NCI-H446 treated with DMSO at 0.1 percent for 48 hours (cell line): ENCODE measurements at regions not wholly inside any gene's neighbourhood (a gene's known extent, or its start where the extent isn't known, plus 50 kb on each side); places are given as distances from the start of the nearest gene placed in this dataset.
"Not testable (repeated sequence)": the region's sequence is repeated elsewhere in the genome, so short reads cannot be mapped to it uniquely, and the experiment has no call there.

Experiments used
- DNase-seq: peaks from one replicate; lab custom pipeline; 2025; lab: John Stamatoyannopoulos, UW

DNA sequence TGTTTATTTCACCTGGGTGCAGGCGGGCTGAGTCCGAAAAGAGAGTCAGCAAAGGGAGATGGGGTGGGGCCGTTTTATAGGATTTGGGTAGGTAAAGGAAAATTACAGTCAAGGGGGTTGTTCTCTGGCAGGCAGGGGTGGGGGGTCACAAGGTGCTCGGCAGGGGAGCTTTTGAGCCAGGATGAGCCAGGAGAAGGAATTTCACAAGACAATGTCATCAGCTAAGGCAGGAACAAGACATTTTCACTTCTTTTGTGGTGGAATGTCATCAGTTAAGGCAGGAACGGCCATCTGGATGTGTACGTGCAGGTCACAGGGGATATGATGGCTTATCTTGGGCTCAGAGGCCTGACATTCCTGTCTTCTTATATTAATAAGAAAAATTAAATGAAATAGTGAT lies 115.8 kb upstream of the KCNJ3 start:
- not testable (repeated sequence) for DNase-seq

DNA sequence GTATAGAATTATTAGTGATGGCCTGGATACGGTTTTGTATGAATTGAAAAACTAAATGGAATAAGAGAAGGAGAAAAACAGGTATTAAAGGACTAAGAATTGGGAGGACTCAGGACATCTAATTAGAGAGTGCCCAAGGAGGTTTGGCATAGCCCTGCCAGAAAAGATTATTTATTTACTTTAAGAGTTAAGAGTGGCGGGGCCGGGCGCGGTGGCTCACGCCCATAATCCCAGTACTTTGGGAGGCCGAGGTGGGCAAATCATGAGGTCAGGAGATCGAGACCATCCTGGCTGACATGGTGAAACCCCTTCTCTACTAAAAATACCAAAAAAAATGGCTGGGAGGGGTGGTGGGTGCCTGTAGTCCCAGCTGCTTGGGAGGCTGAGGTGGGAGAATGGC lies 115.2 kb upstream of the KCNJ3 start:
- not testable (repeated sequence) for DNase-seq

DNA sequence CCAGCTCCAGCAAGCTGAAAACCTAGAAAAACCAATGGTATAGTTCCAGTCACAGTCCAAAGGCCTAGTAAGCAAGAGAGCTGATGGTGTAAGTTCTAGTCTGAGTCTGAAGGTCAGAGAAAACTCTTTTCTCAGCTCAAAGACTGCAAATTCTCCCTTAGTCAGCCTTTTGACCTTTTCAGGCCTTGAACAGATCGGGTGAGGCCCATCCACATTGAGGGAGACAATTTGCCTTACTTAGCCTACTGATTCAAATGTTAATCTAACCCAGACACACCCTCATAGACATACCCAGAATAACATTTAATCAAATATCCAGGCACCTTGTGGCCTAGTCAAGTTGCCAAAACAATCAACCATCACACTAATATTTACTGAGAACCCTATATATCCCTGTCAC lies 110.8 kb upstream of the KCNJ3 start:
- no peak for DNase-seq

DNA sequence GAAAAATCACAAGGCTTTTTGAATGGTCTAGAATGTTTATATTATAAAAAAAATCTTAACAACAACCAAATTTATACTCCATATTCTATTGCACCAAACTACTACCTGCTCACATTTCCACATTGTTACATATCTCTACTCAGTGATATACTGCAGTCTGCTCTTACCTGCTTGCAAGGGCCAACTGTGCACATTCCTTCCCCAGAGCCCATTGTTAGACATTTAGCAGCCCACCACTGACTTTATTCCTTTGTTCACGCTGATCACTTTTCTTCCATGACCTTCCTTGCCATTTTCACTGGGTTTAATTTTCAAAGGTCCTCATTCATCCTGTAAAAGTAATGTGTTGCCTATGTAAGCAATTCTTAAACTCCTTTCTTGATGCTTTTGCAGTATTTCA lies 109.7 kb upstream of the KCNJ3 start:
- DNase-seq = no peak

DNA sequence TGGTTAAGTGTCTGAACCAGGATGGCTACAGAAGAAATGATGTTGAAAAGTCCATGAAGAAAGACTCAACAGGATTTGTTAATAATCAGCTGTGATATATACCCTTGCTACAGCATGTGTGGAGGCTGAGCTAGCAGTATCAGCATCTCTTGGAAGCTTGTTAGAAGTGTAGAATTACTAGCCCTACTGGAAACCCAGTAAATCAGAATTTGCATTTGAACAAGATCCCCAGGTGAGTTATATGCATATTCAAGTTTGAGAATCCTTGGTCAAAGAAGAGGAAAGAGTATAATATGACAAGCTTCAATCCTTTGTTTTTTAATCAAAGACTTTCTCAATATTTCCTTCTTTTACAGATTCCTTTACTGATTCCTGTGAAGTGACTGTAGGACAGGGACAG lies 109.0 kb upstream of the KCNJ3 start:
- no peak for DNase-seq

DNA sequence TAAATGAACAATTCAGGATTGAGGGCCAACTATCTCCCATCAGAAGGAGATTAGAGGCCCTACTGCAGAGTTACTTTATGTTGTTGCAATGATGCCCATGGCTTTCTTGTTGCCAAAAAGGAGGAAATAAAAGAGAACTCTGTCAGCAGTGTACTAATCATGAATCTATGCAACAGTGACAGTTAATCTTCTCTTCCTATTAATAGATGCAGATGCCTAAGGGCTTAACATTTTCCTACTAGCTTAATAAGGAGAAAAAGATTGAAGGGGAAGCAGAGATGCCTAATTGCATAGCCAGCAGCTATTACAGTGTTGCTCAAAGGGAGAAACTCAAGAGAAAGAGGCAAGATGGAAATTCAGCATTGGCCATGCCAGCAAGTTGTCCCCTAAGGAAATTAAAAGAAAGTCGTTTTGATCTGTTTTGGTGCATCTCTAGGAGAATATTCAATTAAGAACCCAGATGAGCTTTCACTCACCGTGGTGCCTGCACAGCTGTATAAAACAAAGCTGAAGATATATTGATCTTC lies 107.1 kb upstream of the KCNJ3 start:
- DNase-seq = no peak

DNA sequence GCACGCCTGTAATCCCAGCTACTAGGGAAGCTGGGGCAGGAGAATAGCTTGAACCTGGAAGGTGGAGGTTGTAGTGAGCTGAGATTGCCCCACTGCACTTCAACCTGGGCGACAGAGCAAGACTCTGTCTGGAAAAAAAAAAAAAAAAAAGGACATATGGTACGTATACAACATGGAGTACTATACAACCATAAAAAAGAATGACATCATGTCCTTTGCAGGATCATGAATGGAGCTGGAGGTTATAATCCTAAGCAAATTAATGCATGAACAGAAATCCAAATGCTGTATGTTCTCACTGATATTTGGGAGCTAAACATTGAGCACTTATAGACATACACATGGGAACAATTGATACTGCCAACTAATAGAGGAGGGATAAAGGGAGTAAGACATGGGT lies 99.3 kb upstream of the KCNJ3 start:
- no peak for DNase-seq

DNA sequence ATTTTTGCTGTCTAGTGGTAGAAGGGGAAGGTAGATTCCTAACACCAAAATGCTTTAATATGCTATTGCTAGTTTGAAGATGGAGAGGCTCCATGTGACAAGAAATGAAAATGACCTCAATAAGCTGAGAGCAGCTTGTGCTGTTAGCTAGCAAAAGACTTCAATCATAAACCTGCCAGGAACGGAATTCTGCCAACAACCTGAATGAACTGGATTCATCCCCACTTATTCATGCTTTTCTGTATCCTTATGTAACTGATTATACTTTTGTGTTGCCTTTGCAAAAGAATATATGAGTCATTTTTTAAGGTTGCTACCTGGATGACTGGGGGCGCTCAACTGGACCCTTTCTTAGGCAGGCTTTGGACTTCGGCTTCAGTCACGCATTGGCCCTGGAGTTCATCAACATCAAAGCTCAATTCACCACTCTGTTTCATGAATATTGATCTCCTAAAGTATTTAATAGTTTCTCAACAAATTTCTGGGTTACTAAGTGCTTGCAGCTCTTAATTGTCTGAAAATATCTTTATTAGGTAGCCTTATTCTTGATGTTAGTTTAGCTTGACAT lies 97.5 kb upstream of the KCNJ3 start:
- DNase-seq = no peak

DNA sequence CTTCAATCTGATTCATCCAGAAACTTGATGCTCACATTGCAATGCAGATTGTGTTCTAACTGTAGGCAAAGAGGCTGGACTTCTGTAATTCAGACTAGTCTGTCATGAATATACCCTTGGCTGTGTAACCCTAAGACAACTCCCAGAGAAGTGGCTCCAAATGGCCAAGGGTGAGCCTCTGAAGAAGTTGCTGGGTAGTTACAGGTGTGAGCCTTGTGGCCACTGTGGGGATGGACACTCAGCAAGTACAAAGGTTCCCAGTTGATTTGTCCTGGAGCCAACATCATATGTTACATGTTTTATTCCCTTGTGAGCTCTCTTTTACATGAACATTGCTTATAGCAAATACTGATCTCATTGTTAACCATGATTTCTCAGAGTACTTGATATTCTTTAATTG lies 94.8 kb upstream of the KCNJ3 start:
- DNase-seq = no peak

DNA sequence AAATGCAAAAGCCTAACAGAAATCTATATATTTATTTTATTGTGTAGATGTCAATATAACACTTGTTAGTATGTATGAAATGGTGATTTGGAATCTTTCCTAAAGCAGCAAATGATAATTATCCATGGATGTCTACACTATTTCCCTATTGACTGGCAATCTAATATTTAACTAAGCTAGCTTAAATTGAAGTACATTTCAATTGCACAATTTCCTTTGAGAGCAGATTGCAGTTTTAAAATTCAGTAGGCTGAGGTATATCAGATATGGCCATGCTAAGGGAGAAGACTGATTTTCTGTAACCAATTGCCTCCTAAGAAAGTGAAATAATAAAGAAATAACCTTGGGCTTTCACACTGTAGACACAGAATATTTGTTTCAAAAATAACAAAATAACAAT lies 90.1 kb upstream of the KCNJ3 start:
- no peak for DNase-seq

DNA sequence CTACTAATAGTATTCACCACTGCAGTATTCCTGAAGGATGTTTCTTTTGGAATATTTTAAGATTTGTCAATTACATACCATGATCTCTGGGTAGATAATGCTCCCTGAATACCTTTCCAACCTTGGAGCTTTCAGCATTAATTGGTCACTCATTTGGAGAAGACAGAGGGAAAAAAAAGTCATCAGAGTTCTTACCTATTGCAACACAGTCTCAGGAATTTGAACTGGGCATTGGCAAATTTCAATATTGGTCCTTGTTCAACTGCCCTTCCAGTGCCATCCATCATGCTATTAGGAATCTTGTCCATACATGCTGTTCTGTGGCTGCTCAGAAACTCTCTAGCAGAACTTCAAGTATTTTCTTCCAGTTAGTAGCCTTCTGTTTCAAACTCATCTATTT lies 83.6 kb upstream of the KCNJ3 start:
- no peak for DNase-seq

DNA sequence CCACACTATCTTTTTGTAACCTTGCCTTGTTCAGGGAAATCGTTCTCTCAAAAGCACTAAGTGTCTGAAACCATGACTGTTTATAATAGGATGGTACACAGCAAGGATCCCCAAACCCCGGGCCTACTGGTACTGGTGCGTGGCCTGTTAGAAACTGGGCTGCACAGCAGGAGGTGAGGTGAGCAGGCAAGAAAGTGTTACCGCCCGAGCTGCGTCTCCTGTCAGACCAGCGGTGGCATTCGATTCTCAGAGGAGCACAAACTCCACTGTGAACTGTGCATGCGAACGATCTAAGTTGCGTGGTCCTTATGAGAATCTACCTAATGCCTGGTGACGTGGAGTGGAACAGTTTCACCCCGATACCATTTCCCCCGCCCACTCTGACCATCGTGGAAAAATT lies 81.8 kb upstream of the KCNJ3 start:
- no peak for DNase-seq

DNA sequence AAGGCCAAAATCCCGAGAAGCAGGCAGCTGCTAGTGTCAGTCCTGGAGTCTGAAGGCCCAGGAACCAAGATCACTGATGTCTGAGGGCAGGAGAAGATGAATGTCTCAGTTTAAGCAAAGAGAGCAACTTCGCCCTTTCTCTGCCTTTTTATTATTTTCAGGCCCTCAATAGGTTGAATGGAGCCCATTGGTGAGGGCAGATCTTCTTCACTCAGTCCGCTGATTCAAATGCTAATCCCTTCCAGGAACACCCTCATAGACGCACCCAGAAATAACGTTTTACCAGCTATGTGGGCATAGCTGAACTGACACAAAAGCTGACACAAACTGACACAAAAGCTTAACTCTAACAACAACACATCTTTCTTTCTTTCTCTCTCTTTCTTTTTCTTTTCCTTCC lies 78.0 kb upstream of the KCNJ3 start:
- no peak for DNase-seq

DNA sequence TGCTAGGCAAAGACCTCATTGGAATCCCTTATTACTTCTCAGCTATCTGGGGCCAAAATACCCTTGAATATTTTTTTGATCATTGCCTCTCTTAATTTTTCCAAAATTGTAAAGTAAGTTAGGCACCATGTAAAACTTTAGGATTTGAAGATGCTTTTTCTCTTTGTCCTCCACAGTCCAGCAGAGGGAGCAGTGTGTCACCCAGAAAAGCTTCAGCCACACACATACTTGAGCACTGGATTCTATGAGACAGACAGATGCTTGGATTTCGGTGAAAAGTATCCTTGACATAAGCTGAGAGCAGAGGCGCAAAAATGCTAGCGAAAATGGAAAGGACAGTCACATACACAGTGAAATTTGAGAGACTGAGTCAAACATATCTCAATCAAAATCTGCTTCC lies 74.7 kb upstream of the KCNJ3 start:
- peak; percentile 67 for DNase-seq

DNA sequence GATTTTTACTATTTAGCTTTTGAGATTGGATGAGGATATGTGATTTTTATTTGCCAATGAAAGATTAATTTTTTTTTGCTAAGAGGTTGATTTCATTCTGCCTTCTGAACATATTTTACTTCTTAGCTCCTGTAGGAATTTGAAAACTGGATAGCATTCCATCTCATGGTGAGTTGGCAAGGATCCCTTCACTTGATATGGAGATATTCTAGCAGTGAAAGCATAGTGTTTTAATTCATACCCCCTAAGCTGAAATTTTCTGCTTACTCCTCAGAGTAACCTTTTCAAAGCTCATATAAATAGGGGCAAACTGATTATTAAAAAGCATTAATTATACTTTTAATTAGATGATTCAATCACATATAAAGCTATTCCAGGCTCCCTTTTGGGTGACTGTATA lies 61.0 kb upstream of the KCNJ3 start:
- no peak for DNase-seq

DNA sequence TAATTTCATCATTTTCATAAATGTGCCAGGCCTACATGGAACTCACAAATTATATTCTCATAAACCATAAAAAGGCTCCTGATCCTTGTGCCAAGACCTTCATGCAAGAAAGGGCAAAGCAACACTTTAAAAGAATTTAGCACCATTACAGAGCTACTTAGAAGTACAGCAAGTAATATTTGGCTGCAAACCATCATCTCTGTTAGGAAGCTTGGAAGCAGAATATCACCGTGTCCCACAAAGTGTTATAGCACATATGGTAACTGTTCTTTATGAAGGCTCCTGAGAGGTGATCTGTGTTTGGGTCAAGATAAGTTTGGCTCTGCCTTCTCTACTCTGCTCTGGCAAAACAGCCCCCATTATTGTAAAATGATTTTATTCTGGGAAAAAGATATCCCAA lies 59.7 kb upstream of the KCNJ3 start:
- peak; percentile 59 for DNase-seq

DNA sequence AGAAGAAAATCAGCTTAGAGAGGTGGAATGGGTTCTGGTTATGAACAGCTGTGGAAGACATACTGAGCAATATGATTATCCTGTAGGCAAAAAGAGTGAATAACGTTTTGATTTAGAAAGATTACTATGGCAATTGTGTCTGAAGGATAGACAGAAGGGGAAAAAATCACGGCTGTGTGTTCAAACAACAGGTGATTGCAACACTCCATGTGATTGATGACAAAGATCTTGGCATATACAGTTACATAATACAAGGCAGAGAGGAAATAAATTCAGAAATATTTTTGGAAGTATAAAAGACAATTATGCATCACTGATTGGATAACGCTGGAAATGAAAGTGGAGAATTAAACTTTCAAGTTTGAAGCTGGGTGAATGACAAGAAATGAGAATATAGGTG lies 58.5 kb upstream of the KCNJ3 start:
- no peak for DNase-seq
